CD8-positive, alpha-beta memory T cell (primary cell): ENCODE measurements at regions not wholly inside any gene's neighbourhood (a gene's known extent, or its start where the extent isn't known, plus 50 kb on each side); places are given as distances from the start of the nearest gene placed in this dataset.

Experiments used
- CTCF ChIA-PET: fragments of 350-600 bp; sonication (Branson Sonifier 250); formaldehyde crosslinking; loops from one replicate; lab custom pipeline; 2021; ENCODE audit warnings: antibody characterized with exemption; lab: Charles Lee
- POLR2A ChIA-PET: fragments of 350-600 bp; sonication (Branson Sonifier 250); formaldehyde crosslinking; loops from one replicate; lab custom pipeline; 2021; ENCODE audit warnings: antibody characterized with exemption; lab: Charles Lee
- DNase-seq, 5 donors: peaks; one replicate each; pipeline versions ENCODE4 v3.0.0 to v3.0.0-alpha.2; 2020 to 2022; ENCODE audit warnings: mixed read lengths in 1 of 5
- H3K27ac ChIP-seq: one replicate; pipeline ENCODE4 v1.7.0; 2013; ENCODE audit warnings: low read depth, mild to moderate bottlenecking, low read length, moderate library complexity
- H3K27me3 ChIP-seq: 2 replicates; pipeline ENCODE4 v1.7.0; 2013; ENCODE audit warnings: low read length, mild to moderate bottlenecking; ENCODE audit not compliant: insufficient read depth, poor library complexity, severe bottlenecking
- H3K36me3 ChIP-seq: 2 replicates; pipeline ENCODE4 v1.7.0; 2013; ENCODE audit warnings: mild to moderate bottlenecking, low read length, moderate library complexity; ENCODE audit not compliant: insufficient read depth
- H3K4me1 ChIP-seq: 2 replicates; pipeline ENCODE4 v1.7.0; 2013; ENCODE audit warnings: mild to moderate bottlenecking, low read length, moderate library complexity; ENCODE audit not compliant: insufficient read depth
- H3K4me3 ChIP-seq: 2 replicates; pipeline ENCODE4 v1.7.0; 2013; ENCODE audit warnings: mild to moderate bottlenecking, low read length
- H3K9me3 ChIP-seq: 2 replicates; pipeline ENCODE4 v1.7.0; 2013; ENCODE audit warnings: mild to moderate bottlenecking, low read length
- H3K27ac Mint-ChIP-seq, 8 donors: one replicate each; pipeline ENCODE4 v1.8.0; 2020 to 2021; ENCODE audit warnings: mixed read lengths in 8 of 8, mild to moderate bottlenecking in 6 of 8, inconsistent platforms in 3 of 8, moderate library complexity in 3 of 8
- H3K27me3 Mint-ChIP-seq, 2 donors: one replicate each; pipeline ENCODE4 v1.8.0; 2020 to 2021; ENCODE audit warnings: mixed read lengths in 2 of 2, mild to moderate bottlenecking in 1 of 2, moderate library complexity in 1 of 2
- H3K36me3 Mint-ChIP-seq, 3 donors: one replicate each; pipeline ENCODE4 v1.8.0; 2020 to 2021; ENCODE audit warnings: mixed read lengths in 3 of 3, inconsistent platforms in 1 of 3, mild to moderate bottlenecking in 1 of 3
- H3K4me1 Mint-ChIP-seq, 3 donors: one replicate each; pipeline ENCODE4 v1.8.0; 2020 to 2021; ENCODE audit warnings: mixed read lengths in 3 of 3, inconsistent platforms in 1 of 3, mild to moderate bottlenecking in 1 of 3
- H3K4me3 Mint-ChIP-seq, 7 donors: one replicate each; pipeline ENCODE4 v1.8.0; 2020 to 2021; ENCODE audit warnings: mixed read lengths in 7 of 7, mild to moderate bottlenecking in 6 of 7, moderate library complexity in 4 of 7, inconsistent platforms in 2 of 7
- H3K9me3 Mint-ChIP-seq, 5 donors: one replicate each; pipeline ENCODE4 v1.8.0; 2020 to 2022; ENCODE audit warnings: mixed read lengths in 5 of 5, mild to moderate bottlenecking in 3 of 5, moderate library complexity in 2 of 5, inconsistent platforms in 1 of 5

DNA sequence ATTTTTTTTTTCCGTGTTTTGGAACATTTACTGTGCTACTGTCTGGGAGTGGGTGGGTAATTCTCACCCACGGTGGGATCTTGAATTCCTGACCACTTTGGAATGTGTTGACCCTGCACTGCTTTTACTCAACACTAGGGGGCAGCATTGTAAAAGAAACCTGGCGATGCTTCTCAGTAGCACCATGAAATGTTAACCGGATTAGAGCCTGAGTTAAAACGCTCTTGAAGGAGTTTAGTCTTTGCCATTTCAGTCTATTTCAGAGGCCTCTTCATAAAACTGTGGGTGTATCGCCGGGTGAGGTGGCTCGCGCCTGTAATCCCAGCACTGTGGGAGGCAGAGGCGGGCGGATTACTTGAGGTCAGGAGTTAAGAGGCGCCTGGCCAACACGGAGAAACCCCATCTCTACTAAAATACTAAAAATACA is 79.0 kb upstream of the PRNP start:
- Histone ChIP-seq H3K4me1 (no peaks in the 10 kb centered on the region), H3K9me3 (no peaks in the 10 kb centered on the region), H3K36me3 (no peaks in the 10 kb centered on the region), H3K27ac (no peak overlapping the region), H3K4me3 (no peak overlapping the region), H3K27me3 (peaks cover 4% of the 10 kb centered on the region)
- Mint-ChIP-seq H3K27ac (peak overlapping the region in 1 of 8 donors; percentile 39), H3K4me1 (no peaks in the 10 kb centered on the region), H3K4me3 (no peak overlapping the region), H3K36me3 (no peaks in the 10 kb centered on the region), H3K27me3 (peaks cover 17 to 36% of the 10 kb centered on the region in 2 donors), H3K9me3 (no peaks in the 10 kb centered on the region)
- peak; percentile 26 to 70 (median 54) for DNase-seq
- ChIA-PET POLR2A (no interaction called here), CTCF (interaction anchor here (11.1 kb wide), 1 partner anchor 115 kb away, joined by 166 read pairs; the partner anchor contains the start of gene PRND)

GRCh38 chr20:4606051-4606450 is 80.2 kb upstream of the PRNP start:
- no peak for DNase-seq
- Histone ChIP-seq H3K27ac (no peak overlapping the region), H3K4me3 (no peak overlapping the region), H3K9me3 (no peaks in the 10 kb centered on the region), H3K27me3 (peaks cover 5% of the 10 kb centered on the region), H3K36me3 (no peaks in the 10 kb centered on the region), H3K4me1 (no peaks in the 10 kb centered on the region)
- Mint-ChIP-seq H3K36me3 (no peaks in the 10 kb centered on the region), H3K27ac (no peak overlapping the region), H3K9me3 (no peaks in the 10 kb centered on the region), H3K4me3 (no peak overlapping the region), H3K27me3 (peaks cover 25 to 47% of the 10 kb centered on the region in 2 donors), H3K4me1 (no peaks in the 10 kb centered on the region)
- ChIA-PET POLR2A (no interaction called here), CTCF (interaction anchor here (1.3 to 11.1 kb wide), 3 partner anchors 116 to 350 kb away, joined by 3 to 166 read pairs (median 3); partner anchors contain the start of gene PRND)

DNA sequence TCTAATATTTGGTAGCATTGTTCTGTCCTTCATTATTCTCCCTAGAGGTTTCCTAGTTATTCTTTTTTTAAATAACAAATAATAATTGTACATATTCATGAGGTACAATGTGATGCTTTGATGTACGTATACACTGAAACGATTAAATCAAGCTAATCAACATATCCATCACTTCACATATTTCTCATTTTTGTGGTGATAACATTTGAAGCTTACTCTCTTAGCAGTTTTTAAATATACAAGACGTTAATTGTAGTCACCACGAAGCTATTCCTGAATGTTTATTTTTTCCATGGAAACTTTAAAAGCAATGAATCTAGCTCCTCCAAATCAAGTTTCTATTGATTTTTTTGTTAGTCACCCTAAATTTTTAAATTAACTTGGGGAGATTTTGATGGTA is 81.1 kb upstream of the PRNP start:
- H3K36me3 Mint-ChIP-seq: no peaks in the 10 kb centered on the region
- Histone ChIP-seq H3K27ac (no peak overlapping the region), H3K27me3 (peaks cover 5% of the 10 kb centered on the region), H3K4me3 (no peak overlapping the region), H3K9me3 (no peaks in the 10 kb centered on the region), H3K4me1 (no peaks in the 10 kb centered on the region), H3K36me3 (no peaks in the 10 kb centered on the region)
- ChIA-PET CTCF (interaction anchor here (1.6 to 11.1 kb wide), 3 partner anchors 12 to 132 kb away, joined by 3 to 166 read pairs (median 5); partner anchors contain the start of gene PRND), POLR2A (no interaction called here)
- DNase-seq: no peak
- H3K4me1 Mint-ChIP-seq: no peaks in the 10 kb centered on the region
- no peak overlapping the region for H3K4me3 Mint-ChIP-seq
- peaks cover 26 to 53% of the 10 kb centered on the region in 2 donors for H3K27me3 Mint-ChIP-seq
- H3K27ac Mint-ChIP-seq: no peak overlapping the region
- H3K9me3 Mint-ChIP-seq: no peaks in the 10 kb centered on the region

GRCh38 chr20:4604580-4604979 is 81.7 kb upstream of the PRNP start:
- Mint-ChIP-seq H3K9me3 (no peaks in the 10 kb centered on the region), H3K36me3 (no peaks in the 10 kb centered on the region), H3K4me1 (no peaks in the 10 kb centered on the region), H3K4me3 (no peak overlapping the region), H3K27ac (no peak overlapping the region), H3K27me3 (peaks cover 27 to 54% of the 10 kb centered on the region in 2 donors)
- DNase-seq: no peak
- ChIA-PET CTCF (interaction anchor here (1.7 to 11.1 kb wide), 2 partner anchors 11 to 118 kb away, joined by 5 to 166 read pairs; partner anchors contain the start of gene PRND), POLR2A (no interaction called here)
- Histone ChIP-seq H3K36me3 (no peaks in the 10 kb centered on the region), H3K9me3 (no peaks in the 10 kb centered on the region), H3K4me3 (no peak overlapping the region), H3K4me1 (no peaks in the 10 kb centered on the region), H3K27me3 (peaks cover 5% of the 10 kb centered on the region), H3K27ac (no peak overlapping the region)

DNA sequence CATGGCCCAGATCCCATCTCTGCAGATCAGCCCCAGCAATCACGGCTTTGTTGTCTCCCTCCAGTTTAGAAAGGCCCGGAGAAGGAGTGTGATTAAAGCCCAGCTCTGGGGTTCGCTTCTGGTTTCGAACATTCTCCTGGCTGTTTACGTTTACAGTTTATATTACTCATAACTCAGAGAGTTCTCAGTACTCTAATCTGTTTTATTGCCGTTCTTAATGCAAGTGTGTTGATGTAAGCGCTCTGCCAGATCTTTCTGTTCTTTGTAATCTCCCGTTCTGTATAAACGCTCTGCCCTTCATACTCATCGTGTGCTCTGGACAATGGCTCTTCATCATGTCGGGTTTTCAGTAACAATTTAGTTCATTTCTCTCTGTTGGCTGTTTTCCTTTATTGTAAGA is 82.5 kb upstream of the PRNP start:
- ChIA-PET POLR2A (no interaction called here), CTCF (interaction anchor here (1.6 to 11.1 kb wide), 2 partner anchors 9 to 119 kb away, joined by 4 to 166 read pairs; partner anchors contain the start of gene PRND)
- Mint-ChIP-seq H3K27me3 (peaks cover 31 to 62% of the 10 kb centered on the region in 2 donors), H3K4me1 (no peaks in the 10 kb centered on the region), H3K9me3 (no peaks in the 10 kb centered on the region), H3K4me3 (no peak overlapping the region), H3K27ac (peak overlapping the region in 1 of 8 donors; percentile 2), H3K36me3 (no peaks in the 10 kb centered on the region)
- Histone ChIP-seq H3K4me3 (no peak overlapping the region), H3K36me3 (no peaks in the 10 kb centered on the region), H3K27me3 (peaks cover 5% of the 10 kb centered on the region), H3K4me1 (no peaks in the 10 kb centered on the region), H3K9me3 (no peaks in the 10 kb centered on the region), H3K27ac (no peak overlapping the region)
- no peak for DNase-seq

- H3K27ac Mint-ChIP-seq: no peak overlapping the region
- Histone ChIP-seq H3K36me3 (no peaks in the 10 kb centered on the region), H3K27me3 (peaks cover 5% of the 10 kb centered on the region), H3K4me3 (no peak overlapping the region), H3K9me3 (no peaks in the 10 kb centered on the region), H3K4me1 (no peaks in the 10 kb centered on the region), H3K27ac (no peak overlapping the region)
- no peaks in the 10 kb centered on the region for H3K4me1 Mint-ChIP-seq
- POLR2A ChIA-PET: interaction anchor here (0.5 kb wide), 1 partner anchor 492 kb away, joined by 6 read pairs; no protein-coding TSS in a partner anchor
- no peaks in the 10 kb centered on the region for H3K9me3 Mint-ChIP-seq
- CTCF ChIA-PET: interaction anchor here (0.9 to 2.5 kb wide), 5 partner anchors 8 to 157 kb away, joined by 3 to 7 read pairs (median 4); no protein-coding TSS in a partner anchor
- H3K4me3 Mint-ChIP-seq: no peak overlapping the region
- H3K36me3 Mint-ChIP-seq: no peaks in the 10 kb centered on the region
- peaks cover 34 to 65% of the 10 kb centered on the region in 2 donors for H3K27me3 Mint-ChIP-seq
- no peak for DNase-seq
These were observed 84.0 kb upstream of the PRNP start for GRCh38 chr20:4602297-4602631.

GRCh38 chr20:4601630-4602296 is 84.5 kb upstream of the PRNP start:
- ChIA-PET POLR2A (interaction anchor here (0.5 kb wide), 1 partner anchor 493 kb away, joined by 6 read pairs; no protein-coding TSS in a partner anchor), CTCF (interaction anchor here (1.3 to 2.5 kb wide), 3 partner anchors 9 to 157 kb away, joined by 4 to 7 read pairs (median 6); no protein-coding TSS in a partner anchor)
- Histone ChIP-seq H3K4me3 (no peak overlapping the region), H3K9me3 (no peaks in the 10 kb centered on the region), H3K27ac (no peak overlapping the region), H3K4me1 (no peaks in the 10 kb centered on the region), H3K27me3 (peaks cover 5% of the 10 kb centered on the region), H3K36me3 (no peaks in the 10 kb centered on the region)
- Mint-ChIP-seq H3K27ac (no peak overlapping the region), H3K4me3 (no peak overlapping the region), H3K9me3 (no peaks in the 10 kb centered on the region), H3K27me3 (peaks cover 36 to 67% of the 10 kb centered on the region in 2 donors), H3K4me1 (no peaks in the 10 kb centered on the region), H3K36me3 (no peaks in the 10 kb centered on the region)
- DNase-seq: no peak

DNA sequence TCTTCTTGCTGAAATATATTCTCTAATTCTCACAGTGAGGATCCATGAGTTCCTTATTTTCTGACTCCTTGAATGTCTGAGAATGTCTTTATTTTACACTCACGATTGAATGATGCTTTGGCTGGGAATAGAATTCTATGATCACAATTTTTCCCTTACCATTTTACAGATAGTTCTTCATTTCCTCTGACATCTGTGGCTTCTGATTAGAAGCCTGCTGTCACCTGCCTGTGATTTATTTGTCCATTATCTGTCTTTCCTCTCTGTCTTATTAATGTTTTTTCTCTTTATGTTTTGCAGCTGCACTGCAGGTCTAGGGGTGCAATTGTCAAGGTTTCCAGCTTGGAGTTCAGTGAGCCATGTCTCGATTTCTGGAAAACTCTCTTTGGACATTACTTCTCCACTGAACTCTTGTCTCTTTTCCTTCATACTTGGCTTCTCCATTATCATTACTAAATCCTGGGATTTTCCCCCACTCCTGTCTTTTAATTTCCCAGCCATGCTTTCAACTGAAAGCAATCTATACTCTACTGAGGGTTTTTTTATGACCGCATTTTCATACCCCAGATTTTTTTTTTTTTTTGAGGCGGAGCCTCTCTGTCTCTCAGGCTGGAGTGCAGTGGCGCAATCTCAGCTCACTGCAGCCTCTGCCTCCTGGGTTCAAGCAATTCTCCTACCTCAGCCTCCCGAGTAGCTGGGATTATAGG is 85.8 kb upstream of the PRNP start:
- Mint-ChIP-seq H3K4me3 (no peak overlapping the region), H3K27ac (no peak overlapping the region)
- CTCF ChIA-PET: no interaction called here

More for the DNA sequence above, 85.8 kb upstream of the PRNP start:
- no peaks in the 10 kb centered on the region for H3K9me3 Mint-ChIP-seq
- H3K36me3 Mint-ChIP-seq: no peaks in the 10 kb centered on the region
- H3K27ac ChIP-seq: no peak overlapping the region
- no peaks in the 10 kb centered on the region for H3K36me3 ChIP-seq
- no peak for DNase-seq
- peaks cover 5% of the 10 kb centered on the region for H3K27me3 ChIP-seq
- H3K9me3 ChIP-seq: no peaks in the 10 kb centered on the region
- POLR2A ChIA-PET: no interaction called here
- no peaks in the 10 kb centered on the region for H3K4me1 ChIP-seq
- H3K27me3 Mint-ChIP-seq: peaks cover 36 to 69% of the 10 kb centered on the region in 2 donors
- no peaks in the 10 kb centered on the region for H3K4me1 Mint-ChIP-seq
- no peak overlapping the region for H3K4me3 ChIP-seq
